ENCODE measurements at regions not wholly inside any gene's neighbourhood (a gene's known extent, or its start where the extent isn't known, plus 50 kb on each side); places are given as distances from the start of the nearest gene placed in this dataset.
"Not testable (repeated sequence)": the region's sequence is repeated elsewhere in the genome, so short reads cannot be mapped to it uniquely, and the experiment has no call there.

GRCh38 chr6:155695495-155695894, 239.9 kb upstream of the NOX3 start:
- DNase-seq, result no peak

GRCh38 chr6:155694419-155694790, 238.8 kb upstream of the NOX3 start:
- DNase-seq, result no peak

- DNase-seq, result peak; percentile 7
These were observed 238.2 kb upstream of the NOX3 start for GRCh38 chr6:155693573-155694418.

- DNase-seq, result no peak
These were observed 235.2 kb upstream of the NOX3 start for GRCh38 chr6:155690820-155691219.

GRCh38 chr6:155687645-155688044, 232.0 kb upstream of the NOX3 start:
- no peak for DNase-seq

- no peak for DNase-seq
These were observed 229.0 kb upstream of the NOX3 start for GRCh38 chr6:155684416-155685196.

- DNase-seq, result no peak
These were observed 222.7 kb upstream of the NOX3 start for GRCh38 chr6:155678361-155678760.

GRCh38 chr6:155676346-155676745, 220.7 kb upstream of the NOX3 start:
- DNase-seq, result no peak

- no peak for DNase-seq
These were observed 215.0 kb upstream of the NOX3 start for GRCh38 chr6:155670655-155671054.

- DNase-seq, result no peak
These were observed 204.8 kb upstream of the NOX3 start for GRCh38 chr6:155660251-155660977.

- no peak for DNase-seq
These were observed 200.4 kb upstream of the NOX3 start for GRCh38 chr6:155656024-155656423.

- DNase-seq, result no peak
These were observed 198.8 kb upstream of the NOX3 start for GRCh38 chr6:155654474-155654873.

GRCh38 chr6:155648301-155648700, 192.7 kb upstream of the NOX3 start:
- DNase-seq, result no peak

- DNase-seq, result no peak
These were observed 191.7 kb upstream of the NOX3 start for GRCh38 chr6:155647354-155647753.

- DNase-seq, result no peak
These were observed 190.8 kb upstream of the NOX3 start for GRCh38 chr6:155646443-155646842.

GRCh38 chr6:155645325-155645724, 189.7 kb upstream of the NOX3 start:
- no peak for DNase-seq

GRCh38 chr6:155641603-155642002, 186.0 kb upstream of the NOX3 start:
- no peak for DNase-seq

- no peak for DNase-seq
These were observed 182.6 kb upstream of the NOX3 start for GRCh38 chr6:155638200-155638599.

- no peak for DNase-seq
These were observed 179.8 kb upstream of the NOX3 start for GRCh38 chr6:155635416-155635815.

- no peak for DNase-seq
These were observed 174.4 kb upstream of the NOX3 start for GRCh38 chr6:155630085-155630484.

- no peak for DNase-seq
These were observed 174.0 kb upstream of the NOX3 start for GRCh38 chr6:155629652-155630051.

GRCh38 chr6:155628306-155628705, 172.7 kb upstream of the NOX3 start:
- DNase-seq, result no peak

GRCh38 chr6:155627722-155628212, 172.1 kb upstream of the NOX3 start:
- not testable (repeated sequence) for DNase-seq

Data from NCI-H2029 (cell line).